Neural crest cell (in vitro differentiated cells): ENCODE measurements at regions not wholly inside any gene's neighbourhood (a gene's known extent, or its start where the extent isn't known, plus 50 kb on each side); places are given as distances from the start of the nearest gene placed in this dataset.

Experiments
- DNase-seq: peaks from one replicate; pipeline ENCODE4 v3.0.0; 2021; ENCODE audit warnings: low read depth, mixed read lengths, low spot score
- H3K27ac Mint-ChIP-seq: one replicate; pipeline ENCODE4 v1.8.0; 2021; ENCODE audit warnings: mild to moderate bottlenecking, mixed read lengths; ENCODE audit not compliant: unreplicated experiment
- H3K27me3 Mint-ChIP-seq: 2 replicates; pipeline ENCODE4 v1.8.0; 2021; ENCODE audit warnings: low read depth, mild to moderate bottlenecking, mixed read lengths
- H3K36me3 Mint-ChIP-seq: 2 replicates; pipeline ENCODE4 v1.8.0; 2021; ENCODE audit warnings: low read depth, mild to moderate bottlenecking, mixed read lengths
- H3K4me1 Mint-ChIP-seq: 2 replicates; pipeline ENCODE4 v1.8.0; 2021; ENCODE audit warnings: mixed read lengths
- H3K4me3 Mint-ChIP-seq: one replicate; pipeline ENCODE4 v1.8.0; 2021; ENCODE audit warnings: mild to moderate bottlenecking, mixed read lengths
- H3K9me3 Mint-ChIP-seq: 2 replicates; pipeline ENCODE4 v1.8.0; 2021; ENCODE audit warnings: mixed read lengths
- CTCF ChIP-seq: fragments of 200-600 bp; sonication (generic); conservative IDR thresholded peaks from 2 replicates; pipeline ENCODE4 v1.5.0; 2021; ENCODE audit warnings: antibody characterized with exemption, mild to moderate bottlenecking

- Mint-ChIP-seq H3K9me3 (no peaks in the 10 kb centered on the region), H3K27me3 (no peaks in the 10 kb centered on the region), H3K4me1 (no peaks in the 10 kb centered on the region), H3K36me3 (no peaks in the 10 kb centered on the region), H3K4me3 (no peak overlapping the region), H3K27ac (no peak overlapping the region)
- DNase-seq: no peak
- TF ChIP-seq CTCF: no peak
These were observed 101.5 kb upstream of the SLC6A6 start for GRCh38 chr3:14300721-14301399.

- no peak for DNase-seq
- Mint-ChIP-seq H3K27me3 (no peaks in the 10 kb centered on the region), H3K27ac (no peak overlapping the region), H3K9me3 (no peaks in the 10 kb centered on the region), H3K4me3 (no peak overlapping the region), H3K4me1 (no peaks in the 10 kb centered on the region), H3K36me3 (no peaks in the 10 kb centered on the region)
- TF ChIP-seq CTCF: no peak
These were observed 100.8 kb upstream of the SLC6A6 start for GRCh38 chr3:14301558-14301957.

- H3K36me3 Mint-ChIP-seq: no peaks in the 10 kb centered on the region
- no peak for TF ChIP-seq CTCF
- no peaks in the 10 kb centered on the region for H3K9me3 Mint-ChIP-seq
- no peak overlapping the region for H3K27ac Mint-ChIP-seq
- H3K4me1 Mint-ChIP-seq: no peaks in the 10 kb centered on the region
- no peak overlapping the region for H3K4me3 Mint-ChIP-seq
- no peak for DNase-seq
- no peaks in the 10 kb centered on the region for H3K27me3 Mint-ChIP-seq
These were observed 98.9 kb upstream of the SLC6A6 start for GRCh38 chr3:14303336-14304100.

- no peak overlapping the region for H3K4me3 Mint-ChIP-seq
- H3K36me3 Mint-ChIP-seq: no peaks in the 10 kb centered on the region
- H3K27me3 Mint-ChIP-seq: no peaks in the 10 kb centered on the region
- no peak for TF ChIP-seq CTCF
- no peaks in the 10 kb centered on the region for H3K4me1 Mint-ChIP-seq
- no peak for DNase-seq
- H3K9me3 Mint-ChIP-seq: no peaks in the 10 kb centered on the region
- no peak overlapping the region for H3K27ac Mint-ChIP-seq
These were observed 98.0 kb upstream of the SLC6A6 start for GRCh38 chr3:14304101-14305045.

GRCh38 chr3:14305324-14305723 is 97.1 kb upstream of the SLC6A6 start:
- H3K27me3 Mint-ChIP-seq: peaks cover 5% of the 10 kb centered on the region
- DNase-seq: no peak
- TF ChIP-seq CTCF: no peak
- no peaks in the 10 kb centered on the region for H3K36me3 Mint-ChIP-seq
- H3K27ac Mint-ChIP-seq: no peak overlapping the region
- peaks cover 5% of the 10 kb centered on the region for H3K9me3 Mint-ChIP-seq
- H3K4me1 Mint-ChIP-seq: no peaks in the 10 kb centered on the region
- H3K4me3 Mint-ChIP-seq: no peak overlapping the region
